ENCODE measurements at regions not wholly inside any gene's neighbourhood (a gene's known extent, or its start where the extent isn't known, plus 50 kb on each side); places are given as distances from the start of the nearest gene placed in this dataset.

DNA sequence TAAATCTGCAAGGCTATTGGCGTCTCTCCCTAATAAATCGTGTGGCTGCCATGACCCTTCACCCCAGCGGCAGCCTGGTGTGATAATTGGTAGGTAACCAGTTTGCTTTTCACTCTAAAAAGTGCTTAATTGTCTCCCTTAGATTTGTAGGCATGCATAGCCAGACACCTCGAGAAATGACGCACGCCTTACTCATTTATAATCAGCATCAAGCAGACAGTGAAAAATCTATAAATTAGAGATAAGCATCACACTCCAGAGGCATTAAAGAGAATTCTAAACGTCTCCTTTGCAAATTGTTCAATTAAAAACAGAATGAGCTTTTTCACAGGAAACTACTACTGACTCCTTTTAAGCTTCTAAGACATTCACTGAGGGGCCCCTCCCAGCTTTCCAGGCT, 110.2 kb upstream of the RPS6KA2 start:
- no peak overlapping the region for H2AFZ ChIP-seq (ENCODE audit: low read depth, low read length, severe bottlenecking)
- H3K4me2 ChIP-seq (ENCODE audit: low read depth, low read length, poor library complexity, severe bottlenecking) = no peak overlapping the region
- no peaks in the 10 kb centered on the region for H3K9me2 ChIP-seq (replicated peaks; ENCODE audit: insufficient read depth, low read length)
- H4K20me1 ChIP-seq (ENCODE audit: low read depth, low read length) = no peaks in the 10 kb centered on the region
- H3K9me3 ChIP-seq (ENCODE audit: insufficient read depth, low read length) = no peaks in the 10 kb centered on the region
- no peaks in the 10 kb centered on the region for H3K36me3 ChIP-seq (ENCODE audit: low read length)
- TF ChIP-seq, protein P1, sequence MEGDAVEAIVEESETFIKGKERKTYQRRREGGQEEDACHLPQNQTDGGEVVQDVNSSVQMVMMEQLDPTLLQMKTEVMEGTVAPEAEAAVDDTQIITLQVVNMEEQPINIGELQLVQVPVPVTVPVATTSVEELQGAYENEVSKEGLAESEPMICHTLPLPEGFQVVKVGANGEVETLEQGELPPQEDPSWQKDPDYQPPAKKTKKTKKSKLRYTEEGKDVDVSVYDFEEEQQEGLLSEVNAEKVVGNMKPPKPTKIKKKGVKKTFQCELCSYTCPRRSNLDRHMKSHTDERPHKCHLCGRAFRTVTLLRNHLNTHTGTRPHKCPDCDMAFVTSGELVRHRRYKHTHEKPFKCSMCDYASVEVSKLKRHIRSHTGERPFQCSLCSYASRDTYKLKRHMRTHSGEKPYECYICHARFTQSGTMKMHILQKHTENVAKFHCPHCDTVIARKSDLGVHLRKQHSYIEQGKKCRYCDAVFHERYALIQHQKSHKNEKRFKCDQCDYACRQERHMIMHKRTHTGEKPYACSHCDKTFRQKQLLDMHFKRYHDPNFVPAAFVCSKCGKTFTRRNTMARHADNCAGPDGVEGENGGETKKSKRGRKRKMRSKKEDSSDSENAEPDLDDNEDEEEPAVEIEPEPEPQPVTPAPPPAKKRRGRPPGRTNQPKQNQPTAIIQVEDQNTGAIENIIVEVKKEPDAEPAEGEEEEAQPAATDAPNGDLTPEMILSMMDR (IDR thresholded peaks at IDR 0.05; ENCODE audit: insufficient read depth, low read length, poor library complexity, severe bottlenecking) = no peak
- TF ChIP-seq EZH2phosphoT487 (conservative IDR thresholded peaks at IDR 0.05; ENCODE audit: low read length) = no peak
- no peak overlapping the region for H3K27ac ChIP-seq (ENCODE audit: low read depth, low read length)
- H3K4me3 ChIP-seq (ENCODE audit: insufficient read depth, low read length, poor library complexity, severe bottlenecking) = no peak overlapping the region
- no peak overlapping the region for H3K9ac ChIP-seq (ENCODE audit: low read length)
- H3F3A ChIP-seq (ENCODE audit: insufficient read depth) = no peaks in the 10 kb centered on the region
- no peaks in the 10 kb centered on the region for H3K27me3 ChIP-seq (ENCODE audit: low read length)
- no peaks in the 10 kb centered on the region for H3K79me2 ChIP-seq (ENCODE audit: insufficient read depth, low read length)

DNA sequence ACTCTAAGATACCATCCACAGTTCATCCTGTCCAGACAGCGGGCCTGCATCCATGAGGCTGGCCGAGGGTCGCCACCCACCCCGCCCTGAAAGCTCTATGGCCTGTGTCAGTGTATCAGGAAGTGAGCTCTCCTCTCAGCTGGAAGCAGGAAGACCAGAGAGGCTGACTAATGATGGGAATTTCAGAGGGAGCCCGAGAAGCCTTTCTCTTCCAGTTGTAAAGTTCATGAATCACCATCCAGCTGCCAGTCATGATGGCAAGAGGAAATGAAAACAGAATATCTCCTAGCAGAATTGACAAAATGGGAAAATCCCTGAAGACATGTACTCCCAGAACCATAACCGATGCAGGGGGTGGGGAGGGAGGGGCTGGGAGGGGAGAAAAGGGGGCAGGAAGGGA, 109.6 kb upstream of the RPS6KA2 start:
- no peak overlapping the region for H3K4me2 ChIP-seq (ENCODE audit: low read depth, low read length, poor library complexity, severe bottlenecking)
- H3F3A ChIP-seq (ENCODE audit: insufficient read depth) = no peaks in the 10 kb centered on the region
- no peak overlapping the region for H3K4me3 ChIP-seq (ENCODE audit: insufficient read depth, low read length, poor library complexity, severe bottlenecking)
- H3K27me3 ChIP-seq (ENCODE audit: low read length) = no peaks in the 10 kb centered on the region
- no peaks in the 10 kb centered on the region for H3K9me2 ChIP-seq (replicated peaks; ENCODE audit: insufficient read depth, low read length)
- no peaks in the 10 kb centered on the region for H3K79me2 ChIP-seq (ENCODE audit: insufficient read depth, low read length)
- H4K20me1 ChIP-seq (ENCODE audit: low read depth, low read length) = no peaks in the 10 kb centered on the region
- no peaks in the 10 kb centered on the region for H3K36me3 ChIP-seq (ENCODE audit: low read length)
- no peak for TF ChIP-seq EZH2phosphoT487 (conservative IDR thresholded peaks at IDR 0.05; ENCODE audit: low read length)
- TF ChIP-seq, protein P1 (IDR thresholded peaks at IDR 0.05; ENCODE audit: insufficient read depth, low read length, poor library complexity, severe bottlenecking) = no peak
- H3K9ac ChIP-seq (ENCODE audit: low read length) = no peak overlapping the region
- H2AFZ ChIP-seq (ENCODE audit: low read depth, low read length, severe bottlenecking) = no peak overlapping the region
- no peak overlapping the region for H3K27ac ChIP-seq (ENCODE audit: low read depth, low read length)
- H3K9me3 ChIP-seq (ENCODE audit: insufficient read depth, low read length) = no peaks in the 10 kb centered on the region

DNA sequence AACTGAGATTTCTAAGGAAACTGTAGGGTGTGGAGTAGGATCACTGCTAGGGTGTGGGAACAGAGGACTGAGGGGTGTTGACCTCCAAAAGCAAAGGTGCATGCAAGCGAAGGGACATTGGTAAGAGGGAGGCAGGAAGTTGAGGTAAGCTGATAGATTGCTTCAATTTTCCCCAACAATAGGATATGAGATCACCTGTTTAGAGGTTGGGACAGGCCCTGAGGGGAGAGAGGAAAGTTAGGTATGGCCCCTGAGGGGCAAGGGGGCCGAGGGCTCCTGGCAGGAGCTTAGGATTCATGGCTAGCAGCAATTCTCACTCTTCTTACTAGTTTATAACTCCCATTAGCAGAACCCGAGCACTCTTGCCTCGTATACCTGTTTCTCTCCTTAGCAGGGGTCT, 106.8 kb upstream of the RPS6KA2 start:
- TF ChIP-seq, protein P1 (IDR thresholded peaks at IDR 0.05; ENCODE audit: insufficient read depth, low read length, poor library complexity, severe bottlenecking) = no peak
- no peak for TF ChIP-seq EZH2phosphoT487 (conservative IDR thresholded peaks at IDR 0.05; ENCODE audit: low read length)
- Histone ChIP-seq H3K9me2 (replicated peaks; ENCODE audit: insufficient read depth, low read length) (no peaks in the 10 kb centered on the region), H3F3A (ENCODE audit: insufficient read depth) (no peaks in the 10 kb centered on the region), H3K27me3 (ENCODE audit: low read length) (no peaks in the 10 kb centered on the region), H3K79me2 (ENCODE audit: insufficient read depth, low read length) (no peaks in the 10 kb centered on the region), H3K9me3 (ENCODE audit: insufficient read depth, low read length) (no peaks in the 10 kb centered on the region), H3K9ac (ENCODE audit: low read length) (no peak overlapping the region), H2AFZ (ENCODE audit: low read depth, low read length, severe bottlenecking) (no peak overlapping the region), H4K20me1 (ENCODE audit: low read depth, low read length) (no peaks in the 10 kb centered on the region), H3K4me3 (ENCODE audit: insufficient read depth, low read length, poor library complexity, severe bottlenecking) (no peak overlapping the region), H3K27ac (ENCODE audit: low read depth, low read length) (no peak overlapping the region), H3K36me3 (ENCODE audit: low read length) (no peaks in the 10 kb centered on the region), H3K4me2 (ENCODE audit: low read depth, low read length, poor library complexity, severe bottlenecking) (no peak overlapping the region)
